SK-N-SH (cell line): ENCODE measurements at regions not wholly inside any gene's neighbourhood (a gene's known extent, or its start where the extent isn't known, plus 50 kb on each side); places are given as distances from the start of the nearest gene placed in this dataset.

Experiments used
- CTCF ChIA-PET: fragments of 300-600, 350-600 bp; formaldehyde crosslinking; extraction: SDS; loops from one replicate; lab custom pipeline; 2021; lab: Yijun Ruan, JAX
- POLR2A ChIA-PET: fragments of 350-600 bp; sonication (Branson Sonifier 250); formaldehyde crosslinking; extraction: SDS; loops from one replicate; lab custom pipeline; 2020; ENCODE audit warnings: antibody characterized with exemption, inconsistent platforms; lab: Yijun Ruan, JAX
- DNase-seq: peaks from one replicate; pipeline ENCODE4 v3.0.0; 2012
- H2AFZ ChIP-seq: fragments of 200-600 bp; sonication (generic); 2 replicates; pipeline ENCODE4 v1.8.1; 2016; ENCODE audit warnings: antibody characterized with exemption, mild to moderate bottlenecking, low read depth
- H3F3A ChIP-seq: fragments of 200-600 bp; sonication (generic); replicated peaks from 2 replicates; pipeline ENCODE3; 2016; ENCODE audit warnings: antibody characterized with exemption, mild to moderate bottlenecking; ENCODE audit not compliant: insufficient read depth
- H3K27ac ChIP-seq, 2 experiments: fragments of 200-500 bp in 1 of 2; fragments of 200-600 bp in 1 of 2; sonication (Bioruptor generic) in 1 of 2; sonication (generic), shearing (Covaris generic) in 1 of 2; 2 replicates each; pipeline versions ENCODE4 v1.5.1 to v1.6.1; 2014 to 2016; ENCODE audit warnings: low read depth in 2 of 2, inconsistent platforms in 1 of 2, low read length in 1 of 2, mild to moderate bottlenecking in 1 of 2, mixed read lengths in 1 of 2
- H3K27me3 ChIP-seq: fragments of 200-600 bp; sonication (generic), shearing (Covaris generic); 2 replicates; pipeline ENCODE4 v1.6.1; 2016; ENCODE audit warnings: mixed run types; ENCODE audit not compliant: insufficient read depth
- H3K36me3 ChIP-seq, 2 experiments: fragments of 200-500 bp in 1 of 2; fragments of 200-600 bp in 1 of 2; sonication (Bioruptor generic) in 1 of 2; sonication (generic) in 1 of 2; replicated peaks in 1 of 2; 2 replicates each; pipeline versions ENCODE3 to v1.5.1; 2014 to 2016; ENCODE audit warnings: low read length in 1 of 2, mild to moderate bottlenecking in 1 of 2; ENCODE audit not compliant: insufficient read depth in 2 of 2, control insufficient read depth in 1 of 2
- H3K4me1 ChIP-seq, 2 experiments: fragments of 200-500 bp in 1 of 2; fragments of 200-600 bp in 1 of 2; sonication (Bioruptor generic) in 1 of 2; sonication (generic), shearing (Covaris generic) in 1 of 2; 2 replicates each; pipeline versions ENCODE4 v1.5.1 to v1.6.1; 2014 to 2016; ENCODE audit warnings: low read depth in 1 of 2, low read length in 1 of 2, mixed run types in 1 of 2; ENCODE audit not compliant: insufficient read depth in 2 of 2, control insufficient read depth in 1 of 2
- H3K4me2 ChIP-seq: fragments of 200-600 bp; sonication (generic), shearing (Covaris generic); 2 replicates; pipeline ENCODE4 v1.6.1; 2017; ENCODE audit warnings: mixed run types
- H3K4me3 ChIP-seq, 2 experiments: fragments of 200-500 bp in 1 of 2; fragments of 200-600 bp in 1 of 2; sonication (Bioruptor generic) in 1 of 2; sonication (generic), shearing (Covaris generic) in 1 of 2; 2 replicates each; pipeline versions ENCODE4 v1.5.1 to v1.8.1; 2014 to 2016; ENCODE audit warnings: low read depth in 2 of 2, inconsistent platforms in 1 of 2, low read length in 1 of 2, mild to moderate bottlenecking in 1 of 2, mixed read lengths in 1 of 2, moderate library complexity in 1 of 2
- H3K79me2 ChIP-seq: fragments of 200-600 bp; sonication (generic); 2 replicates; pipeline ENCODE4 v1.8.1; 2017; ENCODE audit warnings: mild to moderate bottlenecking; ENCODE audit not compliant: insufficient read depth
- H3K9ac ChIP-seq: fragments of 200-600 bp; sonication (generic); 2 replicates; pipeline ENCODE4 v1.6.1; 2017; ENCODE audit warnings: mixed run types
- H3K9me2 ChIP-seq: fragments of 200-600 bp; sonication (generic); 2 replicates; pipeline ENCODE4 v1.6.1; 2017; ENCODE audit warnings: mixed run types
- H3K9me3 ChIP-seq: fragments of 200-600 bp; sonication (generic); 2 replicates; pipeline ENCODE4 v1.6.1; 2017; ENCODE audit warnings: mixed run types, mild to moderate bottlenecking, moderate library complexity
- H4K20me1 ChIP-seq: fragments of 200-600 bp; sonication (generic); 2 replicates; pipeline ENCODE4 v1.6.1; 2017; ENCODE audit warnings: mild to moderate bottlenecking, mixed run types; ENCODE audit not compliant: insufficient read depth
- CHD2 ChIP-seq: fragments of 150-350 bp; IDR thresholded peaks from 2 replicates; pipeline ENCODE4 v1.6.1; 2018; ENCODE audit warnings: low read length; ENCODE audit not compliant: partially characterized antibody
- FOSL2 ChIP-seq: IDR thresholded peaks from 2 replicates; pipeline ENCODE4 v1.4.0; 2012; ENCODE audit warnings: low read depth, mild to moderate bottlenecking, moderate library complexity, borderline replicate concordance
- FOXJ3 ChIP-seq: sonication (generic); formaldehyde crosslinking; IDR thresholded peaks from 2 replicates; pipeline ENCODE4 v1.5.1; 2020; ENCODE audit warnings: mild to moderate bottlenecking, missing genetic modification reagents
- FOXM1 ChIP-seq: IDR thresholded peaks from 2 replicates; pipeline ENCODE4 v1.4.0; 2012; ENCODE audit warnings: low read depth, mild to moderate bottlenecking
- NRF1 ChIP-seq: IDR thresholded peaks from 2 replicates; pipeline ENCODE4 v1.6.1; 2012; ENCODE audit warnings: low read depth, mild to moderate bottlenecking, low read length
- RAD21 ChIP-seq: IDR thresholded peaks from 2 replicates; pipeline ENCODE4 v1.6.1; 2012; ENCODE audit warnings: mild to moderate bottlenecking, low read length
- RCOR1 ChIP-seq: fragments of 150-350 bp; IDR thresholded peaks from 2 replicates; pipeline ENCODE4 v1.6.1; 2017; ENCODE audit warnings: antibody characterized with exemption, low read length
- RFX5 ChIP-seq: IDR thresholded peaks from 2 replicates; pipeline ENCODE4 v1.6.1; 2012; ENCODE audit warnings: mild to moderate bottlenecking, improper control_type of control experiment, low read length
- RXRA ChIP-seq: IDR thresholded peaks from 2 replicates; pipeline ENCODE4 v1.4.0; 2012; ENCODE audit warnings: low read depth, mild to moderate bottlenecking, borderline replicate concordance
- SIN3A ChIP-seq: IDR thresholded peaks from 2 replicates; pipeline ENCODE4 v1.6.1; 2012; ENCODE audit warnings: low read depth, mild to moderate bottlenecking, low read length, moderate library complexity, borderline replicate concordance
- TCF12 ChIP-seq: IDR thresholded peaks from 2 replicates; pipeline ENCODE4 v1.4.0; 2012
- TEAD4 ChIP-seq: IDR thresholded peaks from 2 replicates; pipeline ENCODE4 v1.4.0; 2012; ENCODE audit warnings: mild to moderate bottlenecking, borderline replicate concordance; ENCODE audit not compliant: insufficient read depth
- USF2 ChIP-seq: fragments of 150-350 bp; IDR thresholded peaks from 2 replicates; pipeline ENCODE4 v1.6.1; 2017; ENCODE audit warnings: antibody characterized with exemption, low read length, low read depth, borderline replicate concordance
- WGBS: methylation state at CpG from one replicate; pipeline ENCODE4 v1.1.6; 2017; ENCODE audit warnings: low lambda C conversion rate; 5-methylcytosine and 5-hydroxymethylcytosine counted together
- TF ChIP-seq, protein P1 (sequence below): fragments of 200-600 bp; sonication (generic); IDR thresholded peaks from 2 replicates; pipeline ENCODE4 v1.6.1; 2017; ENCODE audit warnings: antibody characterized with exemption, mild to moderate bottlenecking, moderate library complexity

- TF ChIP-seq USF2 (no peak), RFX5 (no peak), RAD21 (no peak), SIN3A (no peak), TEAD4 (peak; percentile 50; the same call in 1 of the 2 replicates), FOXM1 (no peak), FOSL2 (peak; percentile 99), NRF1 (no peak), FOXJ3 (CRISPR knock-in tag) (no peak)
Measured at GRCh38 chr2:225100856-225101294, 58.6 kb upstream of the DOCK10 start (continued).

- H3K4me3 ChIP-seq = no peak overlapping the region
- no peaks in the 10 kb centered on the region for H3K9me2 ChIP-seq
- TF ChIP-seq CHD2 (no peak), RCOR1 (no peak), USF2 (no peak), NRF1 (no peak), TCF12 (no peak), RXRA (no peak), FOSL2 (no peak)
- TF ChIP-seq, protein P1, sequence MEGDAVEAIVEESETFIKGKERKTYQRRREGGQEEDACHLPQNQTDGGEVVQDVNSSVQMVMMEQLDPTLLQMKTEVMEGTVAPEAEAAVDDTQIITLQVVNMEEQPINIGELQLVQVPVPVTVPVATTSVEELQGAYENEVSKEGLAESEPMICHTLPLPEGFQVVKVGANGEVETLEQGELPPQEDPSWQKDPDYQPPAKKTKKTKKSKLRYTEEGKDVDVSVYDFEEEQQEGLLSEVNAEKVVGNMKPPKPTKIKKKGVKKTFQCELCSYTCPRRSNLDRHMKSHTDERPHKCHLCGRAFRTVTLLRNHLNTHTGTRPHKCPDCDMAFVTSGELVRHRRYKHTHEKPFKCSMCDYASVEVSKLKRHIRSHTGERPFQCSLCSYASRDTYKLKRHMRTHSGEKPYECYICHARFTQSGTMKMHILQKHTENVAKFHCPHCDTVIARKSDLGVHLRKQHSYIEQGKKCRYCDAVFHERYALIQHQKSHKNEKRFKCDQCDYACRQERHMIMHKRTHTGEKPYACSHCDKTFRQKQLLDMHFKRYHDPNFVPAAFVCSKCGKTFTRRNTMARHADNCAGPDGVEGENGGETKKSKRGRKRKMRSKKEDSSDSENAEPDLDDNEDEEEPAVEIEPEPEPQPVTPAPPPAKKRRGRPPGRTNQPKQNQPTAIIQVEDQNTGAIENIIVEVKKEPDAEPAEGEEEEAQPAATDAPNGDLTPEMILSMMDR = no peak
- H4K20me1 ChIP-seq = no peaks in the 10 kb centered on the region
- peak overlapping the region; percentile 67 for H3K9ac ChIP-seq
- H2AFZ ChIP-seq = peak overlapping the region; percentile 45; the same call in 1 of the 2 replicates
- H3F3A ChIP-seq = peaks cover 68% of the 10 kb centered on the region
- peak overlapping the region; percentile 56 for H3K4me2 ChIP-seq
- H3K9me3 ChIP-seq = no peaks in the 10 kb centered on the region
- ChIA-PET CTCF (no interaction called here), POLR2A (no interaction called here)
- 46% methylated on average over 1 of the region's 1 CpG for WGBS
- H3K79me2 ChIP-seq = no peaks in the 10 kb centered on the region
- DNase-seq = no peak
- no peaks in the 10 kb centered on the region for H3K27me3 ChIP-seq
- H3K27ac ChIP-seq = peak overlapping the region; percentile 78 to 95
- peaks cover 0 to 23% of the 10 kb centered on the region in 2 experiments; a peak in 3 of 4 replicates for H3K4me1 ChIP-seq
- H3K36me3 ChIP-seq = no peaks in the 10 kb centered on the region
Measured at GRCh38 chr2:225100269-225100668, 58.0 kb upstream of the DOCK10 start.
